HG03060 (cell line): ENCODE measurements at regions not wholly inside any gene's neighbourhood (a gene's known extent, or its start where the extent isn't known, plus 50 kb on each side); places are given as distances from the start of the nearest gene placed in this dataset.

Experiments
- ATAC-seq: cut with Tn5 transposase; IDR thresholded peaks from one replicate; pipeline ENCODE4 v1.9.1; 2021; ENCODE audit warnings: low read depth, moderate number of reproducible peaks; ENCODE audit not compliant: unreplicated experiment

GRCh38 chr14:54088271-54088670, 131.6 kb upstream of the BMP4 start:
- no peak for ATAC-seq

DNA sequence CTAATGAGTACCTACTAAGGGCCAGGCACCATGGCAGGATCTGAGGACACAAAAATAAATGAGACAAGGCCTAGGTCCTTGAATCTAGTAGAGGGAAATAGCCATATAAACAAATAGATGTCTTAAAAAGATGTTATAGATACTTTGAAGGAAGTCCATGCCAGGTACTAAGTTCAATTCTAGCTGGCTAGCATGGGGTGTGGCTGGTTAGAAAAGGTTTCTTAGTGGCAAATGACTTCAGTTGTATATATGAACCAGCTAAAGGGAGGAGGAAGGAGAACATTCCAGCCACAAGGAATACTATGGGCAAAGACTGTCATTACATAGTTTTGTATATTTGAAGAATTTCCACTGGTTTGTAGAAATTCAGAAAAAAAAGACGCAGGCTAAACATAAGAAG, 133.6 kb upstream of the BMP4 start:
- ATAC-seq = no peak

DNA sequence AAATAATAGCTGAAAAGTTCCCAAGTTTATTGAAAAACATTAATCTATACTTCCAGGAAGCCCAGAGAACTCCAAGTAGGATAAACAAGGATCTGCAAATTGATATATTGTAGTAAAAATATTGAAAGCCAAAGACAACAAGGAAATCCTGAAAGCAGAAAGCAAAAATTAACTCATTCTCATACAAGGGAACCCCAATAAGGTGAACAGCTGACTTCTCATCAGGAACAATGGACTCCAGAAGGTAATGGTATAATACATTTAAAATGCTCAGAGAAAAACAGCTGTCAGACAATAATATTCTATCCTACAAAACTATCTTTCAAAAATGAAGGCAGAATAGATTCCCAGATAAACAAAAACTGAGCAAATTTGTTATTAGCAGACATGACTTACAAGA, 138.1 kb upstream of the BMP4 start:
- ATAC-seq = no peak

GRCh38 chr14:54098536-54098935, 141.9 kb upstream of the BMP4 start:
- no peak for ATAC-seq

- no peak for ATAC-seq
Measured at GRCh38 chr14:54102051-54102456, 145.4 kb upstream of the BMP4 start.

DNA sequence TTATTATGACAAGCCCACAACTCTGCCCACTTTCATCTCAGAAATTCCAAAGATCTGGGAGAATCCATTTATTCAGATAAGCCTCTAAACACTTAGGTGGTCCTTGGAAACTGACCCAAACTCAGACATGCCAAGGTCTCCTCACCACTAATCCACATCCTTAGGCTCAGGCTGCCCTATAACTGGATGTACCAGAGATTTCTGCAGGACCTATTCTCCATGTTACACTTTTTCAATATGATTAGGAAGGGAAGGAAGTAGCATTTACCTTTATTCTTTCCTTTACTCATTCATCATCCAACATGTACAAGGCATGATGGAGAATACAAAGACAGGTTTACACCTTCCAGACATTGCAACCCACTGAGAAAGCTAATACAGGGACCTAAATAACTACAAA, 145.9 kb upstream of the BMP4 start:
- ATAC-seq = no peak

DNA sequence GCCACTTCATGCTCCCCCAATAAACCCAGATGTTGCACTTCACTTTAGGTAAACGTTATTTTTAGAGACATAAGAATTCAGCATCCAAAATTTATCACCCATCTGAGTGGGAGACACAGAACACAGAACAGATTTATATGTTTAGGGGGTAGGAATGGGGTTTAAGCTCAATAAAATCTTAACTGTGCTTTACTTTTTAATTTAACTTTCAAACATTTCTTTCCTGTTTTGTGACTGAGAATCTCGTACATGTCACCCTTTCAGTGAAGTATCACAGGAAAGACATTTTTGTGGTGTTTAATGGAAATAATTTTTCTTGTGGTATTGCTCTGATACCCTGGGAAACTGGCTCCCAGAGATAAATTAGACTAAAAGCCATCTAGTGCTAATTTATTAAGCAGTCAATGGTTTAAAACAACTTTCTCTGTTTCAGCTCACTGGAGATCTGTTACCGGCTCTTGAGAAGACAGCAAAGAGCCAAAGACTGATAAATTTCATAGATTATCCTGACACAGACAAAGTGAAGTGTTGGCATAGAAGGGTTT, 148.0 kb upstream of the BMP4 start:
- no peak for ATAC-seq

DNA sequence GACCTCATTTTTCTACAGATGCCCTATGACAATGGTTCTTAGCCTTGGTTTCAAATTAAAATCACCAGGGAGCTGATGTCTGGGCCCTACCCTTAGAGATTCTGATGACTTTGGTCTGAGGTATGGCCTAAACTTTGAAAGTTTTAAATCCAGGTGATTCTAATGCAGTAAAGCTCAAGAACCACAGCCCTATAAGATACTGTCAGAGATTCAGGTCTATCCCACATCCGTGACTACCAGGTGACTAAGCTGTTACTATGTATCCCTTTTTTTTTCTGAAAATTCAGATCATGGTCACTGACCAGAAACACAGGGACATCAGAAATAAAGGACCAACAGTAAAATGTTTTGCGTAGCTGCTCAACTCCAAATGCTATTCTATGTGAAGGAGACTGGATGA, 148.8 kb upstream of the BMP4 start:
- ATAC-seq = no peak

DNA sequence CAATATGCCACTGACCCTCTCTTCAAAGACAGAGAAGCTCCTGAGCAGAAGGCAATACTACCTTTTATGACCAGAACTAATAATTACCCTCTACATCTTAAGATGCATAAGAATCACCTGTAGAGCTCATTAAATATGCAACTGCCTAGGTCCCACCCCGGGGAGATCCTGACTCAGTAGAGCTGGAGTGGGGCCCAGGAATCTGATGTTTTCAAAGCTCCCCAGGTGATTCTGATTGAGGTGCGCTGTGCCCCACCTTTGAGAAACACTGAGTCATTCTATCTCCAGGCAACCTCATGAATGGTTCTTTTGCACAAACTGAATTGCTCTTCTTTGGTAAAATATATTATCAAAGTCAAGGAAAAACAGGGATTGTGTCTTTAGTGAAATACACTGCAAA, 149.3 kb upstream of the BMP4 start:
- ATAC-seq = no peak

GRCh38 chr14:54106661-54107377, 150.2 kb upstream of the BMP4 start:
- ATAC-seq = no peak

DNA sequence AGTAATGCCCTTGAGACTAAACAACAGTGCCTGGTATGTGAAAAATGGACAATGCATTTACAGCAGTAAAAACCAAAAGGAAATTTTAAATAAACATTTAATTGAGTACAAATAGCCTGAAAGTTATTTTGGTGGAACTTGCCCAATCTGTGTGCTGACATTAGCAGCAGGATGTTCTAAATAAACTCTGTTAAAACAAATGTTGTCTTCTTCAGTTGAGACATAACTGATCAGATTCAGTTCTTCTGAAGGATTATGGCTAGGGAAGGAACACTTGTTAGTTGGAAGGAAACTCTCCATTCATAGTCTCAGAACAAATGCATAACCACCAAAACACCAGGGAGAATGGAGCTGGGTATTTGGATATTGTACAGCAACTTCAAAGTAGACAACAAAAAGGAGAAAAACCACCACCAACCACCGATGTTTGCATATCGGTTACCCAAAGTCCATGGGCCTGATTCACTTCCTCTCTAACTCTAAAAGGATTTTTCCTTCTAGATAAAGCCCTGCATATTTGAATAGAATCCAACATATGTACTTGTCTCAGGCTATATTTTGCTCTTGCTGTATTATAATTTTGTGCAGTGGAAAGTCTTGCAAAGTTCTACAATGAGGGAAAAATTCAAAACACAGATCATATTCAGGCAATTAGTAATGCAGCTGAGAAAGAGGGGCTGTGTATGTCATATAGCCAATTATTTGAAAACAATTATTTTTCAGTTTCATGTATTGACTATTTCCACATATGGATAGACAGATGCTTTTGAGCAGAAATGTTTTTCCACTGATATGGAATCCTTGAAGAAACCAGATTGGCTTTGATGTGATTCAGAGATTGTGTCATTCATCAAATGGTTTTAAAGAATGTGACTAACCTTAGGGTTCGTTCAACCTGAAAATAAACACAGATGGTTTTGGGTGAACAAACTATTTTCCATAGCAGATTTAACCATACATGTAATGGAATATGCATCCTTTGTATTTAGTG, 152.2 kb upstream of the BMP4 start:
- no peak for ATAC-seq

GRCh38 chr14:54109521-54110120, 153.0 kb upstream of the BMP4 start:
- no peak for ATAC-seq

- ATAC-seq = no peak
Measured at GRCh38 chr14:54114941-54115340, 158.3 kb upstream of the BMP4 start.

DNA sequence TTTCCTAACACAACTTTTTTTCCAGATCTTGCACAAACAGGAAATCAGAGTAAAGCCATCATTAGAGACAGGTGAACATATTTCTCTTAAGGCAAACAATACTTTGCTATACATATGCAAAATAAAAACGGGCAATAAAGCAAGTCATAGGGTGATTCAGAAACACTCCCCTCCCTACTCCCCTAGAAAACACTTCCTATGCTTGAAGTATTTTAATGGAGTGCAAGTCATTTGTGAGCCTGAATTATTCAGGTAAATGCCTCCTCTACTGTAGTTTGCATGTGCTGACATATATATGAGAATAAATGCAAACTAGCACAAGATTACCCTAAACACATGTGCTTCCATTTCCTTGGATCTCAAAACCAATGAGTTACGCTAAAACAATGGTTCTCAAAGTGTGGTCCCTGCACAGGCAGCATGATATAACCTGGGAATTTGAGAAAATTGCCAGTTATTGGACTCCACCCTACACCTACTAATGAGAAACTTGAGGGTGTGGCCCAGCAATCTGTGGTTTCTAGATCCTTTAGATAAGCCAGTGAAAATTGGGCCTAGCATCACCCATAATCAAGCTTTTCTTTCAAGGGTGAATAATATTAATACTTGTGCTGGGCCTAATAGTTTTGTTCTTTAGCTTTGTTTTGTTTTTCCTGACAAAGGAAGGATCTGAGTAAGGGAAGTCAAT, 159.7 kb upstream of the BMP4 start:
- ATAC-seq = no peak

DNA sequence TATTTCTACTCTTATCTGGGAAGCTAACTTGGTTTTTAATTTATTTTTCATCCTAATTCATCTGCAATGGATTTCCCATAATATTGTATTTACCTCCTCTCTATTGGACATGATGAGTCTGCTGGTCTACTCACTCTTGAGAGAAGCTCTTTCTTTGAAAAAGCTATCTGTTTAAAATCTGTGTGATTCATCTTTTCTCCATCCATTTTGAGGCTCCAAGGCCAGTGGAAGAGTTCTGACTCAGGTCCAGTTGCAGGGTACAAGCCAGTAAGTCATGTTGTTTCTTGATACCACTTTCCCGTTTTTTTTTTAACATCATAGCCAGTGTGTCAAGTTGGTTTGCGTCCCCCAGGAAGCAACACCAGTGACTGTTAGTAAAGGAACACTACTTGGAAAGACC, 160.3 kb upstream of the BMP4 start:
- no peak for ATAC-seq

GRCh38 chr14:54117396-54117795, 160.8 kb upstream of the BMP4 start:
- no peak for ATAC-seq

DNA sequence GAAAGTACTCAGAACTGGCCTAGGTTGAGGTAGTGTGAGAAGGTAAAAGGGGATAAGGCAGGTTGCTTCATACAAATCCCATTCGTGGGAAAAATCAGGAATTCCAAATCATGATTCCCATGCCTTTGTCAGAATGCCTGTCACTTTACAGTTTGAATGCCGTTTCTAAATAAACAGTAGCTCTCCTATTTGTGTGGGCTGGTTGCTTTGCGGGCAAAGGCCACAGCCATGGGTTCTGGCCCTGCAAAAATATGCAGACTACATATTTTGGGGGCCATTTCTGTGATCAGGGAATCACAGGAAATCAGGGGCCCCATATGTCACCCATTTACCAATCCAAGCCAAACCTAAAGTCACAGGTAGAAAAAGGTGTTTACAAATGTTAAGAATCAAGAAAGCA, 161.3 kb upstream of the BMP4 start:
- no peak for ATAC-seq

DNA sequence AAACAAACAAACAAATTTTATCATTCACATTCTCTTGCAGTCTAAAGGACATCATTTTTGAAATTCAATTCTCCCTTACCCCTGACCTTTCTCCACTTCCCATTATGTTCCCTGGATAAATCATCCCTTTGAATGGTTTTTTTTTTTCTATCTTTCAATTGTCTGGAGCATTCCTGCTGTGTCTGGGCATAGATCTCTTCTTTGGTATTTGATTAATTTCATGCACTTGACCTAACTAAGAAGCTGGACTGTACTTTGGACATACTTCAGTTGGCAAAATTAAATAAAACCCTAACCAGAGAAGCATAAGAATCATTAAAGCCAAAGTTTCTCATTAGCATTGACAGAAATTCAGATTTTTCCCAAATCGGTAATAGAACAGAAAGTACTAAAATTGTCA, 163.6 kb upstream of the BMP4 start:
- ATAC-seq = no peak

DNA sequence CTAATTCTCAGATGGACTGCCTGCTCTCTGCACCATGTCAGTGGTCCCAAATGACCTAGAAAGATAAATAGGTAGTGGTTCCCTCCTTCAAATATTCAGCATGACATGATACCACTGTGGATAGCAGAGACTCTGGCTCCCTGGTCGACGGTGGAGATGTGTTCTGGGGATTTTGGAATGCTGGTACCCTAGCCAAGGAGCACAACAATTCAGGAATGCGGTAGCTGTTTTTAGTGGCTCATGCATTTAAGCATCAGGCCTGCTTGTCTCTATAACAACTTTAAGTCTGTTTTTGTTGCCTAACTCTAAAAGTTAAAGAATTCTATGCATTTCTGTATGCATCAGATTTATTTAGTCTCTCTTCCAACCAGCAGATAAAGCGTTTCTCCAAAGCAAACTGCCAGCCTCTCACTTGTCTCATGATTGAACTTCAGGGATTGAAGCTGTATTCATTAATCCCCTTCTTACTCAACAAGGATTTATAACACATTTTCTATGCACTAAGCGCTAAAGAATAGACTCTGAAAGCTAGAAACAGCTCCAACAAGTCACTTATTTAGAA, 164.9 kb upstream of the BMP4 start:
- no peak for ATAC-seq

- ATAC-seq = no peak
Measured at GRCh38 chr14:54123841-54124240, 167.2 kb upstream of the BMP4 start.
